Amniotic stem cell (primary cell): ENCODE measurements at regions not wholly inside any gene's neighbourhood (a gene's known extent, or its start where the extent isn't known, plus 50 kb on each side); places are given as distances from the start of the nearest gene placed in this dataset.
A peak's percentile ranks its signal among the peaks of the same experiment; 100 is the strongest.
"Not testable (repeated sequence)": the region's sequence is repeated elsewhere in the genome, so short reads cannot be mapped to it uniquely, and the experiment has no call there.

Experiments
- DNase-seq: peaks from one replicate; lab custom pipeline; 2025; lab: John Stamatoyannopoulos, UW

DNA sequence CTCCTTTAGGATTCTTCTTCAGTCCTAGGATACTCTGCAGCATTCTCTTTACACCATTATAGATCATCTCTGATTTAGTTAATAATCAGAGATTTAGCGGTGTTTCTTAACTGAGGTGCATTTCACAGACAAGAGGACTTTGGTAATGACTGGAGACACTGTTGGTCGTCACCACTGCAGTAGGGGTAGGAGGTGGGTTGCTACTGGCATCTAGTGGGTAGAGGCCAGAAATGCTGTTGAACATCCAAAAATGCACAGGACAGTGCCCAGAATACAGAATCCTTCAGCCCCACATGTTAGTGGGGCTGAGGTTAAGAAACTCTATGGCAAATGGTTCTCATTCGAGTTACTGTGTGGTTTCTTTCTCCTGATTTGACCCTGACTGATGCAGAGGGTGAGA is 80.4 kb upstream of the LMCD1 start:
- no peak for DNase-seq

DNA sequence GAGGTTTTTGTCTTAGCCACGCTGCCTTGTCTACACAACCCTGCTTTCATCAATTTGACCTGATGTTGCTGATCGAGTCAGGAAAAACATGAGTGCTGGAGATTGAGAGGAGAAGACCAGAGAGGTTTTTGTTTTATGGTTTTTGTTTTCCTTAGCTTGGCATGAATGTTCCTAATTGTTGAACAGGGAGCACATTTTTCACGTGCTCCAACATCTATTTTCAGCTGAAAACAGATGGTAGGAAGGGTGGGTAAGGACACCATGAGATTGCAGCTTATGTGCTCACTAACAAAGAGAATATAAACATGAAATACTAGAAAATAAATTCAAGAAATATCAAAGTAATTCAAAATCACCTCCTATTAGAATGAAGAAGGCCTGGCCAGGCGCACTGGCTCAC is 79.9 kb upstream of the LMCD1 start:
- DNase-seq = no peak

DNA sequence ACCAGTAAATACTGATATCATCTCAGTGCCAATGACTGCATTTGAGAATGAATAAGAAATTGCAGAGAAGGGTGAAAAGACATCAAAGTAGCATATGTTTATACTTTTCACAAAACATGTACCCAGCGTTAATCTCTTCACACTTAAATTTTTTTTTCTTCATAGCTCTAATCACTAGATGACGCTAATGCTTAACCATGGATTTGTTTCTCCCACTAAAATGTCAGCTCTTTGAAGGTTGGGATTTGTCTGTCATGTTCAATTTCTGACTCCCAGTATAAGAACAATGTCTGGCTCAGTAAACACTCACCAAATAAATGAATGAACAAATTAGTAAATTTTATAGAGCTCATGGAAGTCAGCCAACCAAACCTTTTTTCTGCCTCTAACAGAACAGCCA is 78.3 kb upstream of the LMCD1 start:
- DNase-seq = no peak

DNA sequence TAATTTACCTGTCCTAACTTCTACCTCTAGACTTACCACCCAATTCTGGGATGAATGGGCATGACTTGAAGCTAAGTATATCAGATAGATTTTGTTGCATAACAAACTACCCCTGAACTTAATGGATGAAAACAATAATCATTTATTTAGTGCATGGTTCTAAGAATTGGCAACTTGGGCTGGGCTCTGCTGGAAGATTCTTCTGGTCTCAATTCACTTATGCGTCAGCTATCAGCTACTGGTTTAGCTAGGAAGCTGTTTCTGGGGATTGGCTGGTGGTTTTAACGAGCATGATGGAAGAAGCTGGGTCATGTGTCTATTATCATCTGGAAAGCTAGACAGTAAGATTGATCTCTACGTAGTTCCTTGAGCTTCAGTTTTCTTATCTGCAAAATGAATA is 77.3 kb upstream of the LMCD1 start:
- DNase-seq = no peak

GRCh38 chr3:8436661-8437287 is 64.8 kb upstream of the LMCD1 start:
- no peak for DNase-seq

DNA sequence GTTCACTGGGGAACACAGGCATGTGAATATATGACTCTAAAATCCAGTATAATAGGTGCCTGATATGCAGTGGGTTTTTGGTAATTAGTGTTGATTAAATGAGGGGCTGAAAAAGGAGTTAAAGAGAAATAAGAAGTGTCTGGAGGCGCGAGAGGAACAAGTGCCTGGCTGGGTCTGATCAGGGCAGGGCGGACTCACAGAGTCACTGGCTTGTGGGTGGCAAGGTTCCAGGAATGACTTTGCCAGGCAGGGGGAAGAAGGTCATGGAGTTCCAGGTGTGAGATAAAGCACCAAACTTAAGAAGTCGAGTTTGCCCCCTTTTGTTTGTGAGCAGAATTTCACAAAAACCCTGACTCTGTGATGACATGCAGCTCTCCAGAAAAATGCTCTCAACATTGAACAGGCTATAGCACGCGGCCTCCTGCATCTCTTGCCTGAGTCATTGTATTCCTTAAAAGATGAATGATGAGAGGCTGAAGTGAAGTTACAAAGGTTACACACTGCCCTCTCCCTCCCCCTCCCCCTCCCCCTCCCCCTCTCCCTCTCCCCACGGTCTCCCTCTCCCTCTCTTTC is 63.0 kb upstream of the LMCD1 start:
- no peak for DNase-seq

DNA sequence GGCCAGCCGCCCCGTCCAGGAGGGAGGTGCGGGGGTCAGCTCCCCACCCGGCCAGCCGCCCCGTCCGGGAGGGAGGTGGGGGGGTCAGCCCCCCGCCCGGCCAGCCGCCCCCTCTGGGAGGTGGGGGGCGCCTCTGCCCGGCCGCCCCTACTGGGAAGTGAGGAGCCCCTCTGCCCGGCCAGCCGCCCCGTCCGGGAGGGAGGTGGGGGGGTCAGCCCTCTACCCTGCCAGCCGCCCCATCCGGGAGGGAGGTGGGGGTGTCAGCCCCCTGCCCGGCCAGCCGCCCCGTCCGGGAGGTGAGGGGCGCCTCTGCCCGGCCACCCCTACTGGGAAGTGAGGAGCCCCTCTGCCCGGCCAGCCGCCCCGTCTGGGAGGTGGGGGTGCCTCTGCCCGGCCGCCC is 61.5 kb upstream of the LMCD1 start:
- DNase-seq = not testable (repeated sequence)

GRCh38 chr3:8441969-8442559 is 59.6 kb upstream of the LMCD1 start:
- no peak for DNase-seq

DNA sequence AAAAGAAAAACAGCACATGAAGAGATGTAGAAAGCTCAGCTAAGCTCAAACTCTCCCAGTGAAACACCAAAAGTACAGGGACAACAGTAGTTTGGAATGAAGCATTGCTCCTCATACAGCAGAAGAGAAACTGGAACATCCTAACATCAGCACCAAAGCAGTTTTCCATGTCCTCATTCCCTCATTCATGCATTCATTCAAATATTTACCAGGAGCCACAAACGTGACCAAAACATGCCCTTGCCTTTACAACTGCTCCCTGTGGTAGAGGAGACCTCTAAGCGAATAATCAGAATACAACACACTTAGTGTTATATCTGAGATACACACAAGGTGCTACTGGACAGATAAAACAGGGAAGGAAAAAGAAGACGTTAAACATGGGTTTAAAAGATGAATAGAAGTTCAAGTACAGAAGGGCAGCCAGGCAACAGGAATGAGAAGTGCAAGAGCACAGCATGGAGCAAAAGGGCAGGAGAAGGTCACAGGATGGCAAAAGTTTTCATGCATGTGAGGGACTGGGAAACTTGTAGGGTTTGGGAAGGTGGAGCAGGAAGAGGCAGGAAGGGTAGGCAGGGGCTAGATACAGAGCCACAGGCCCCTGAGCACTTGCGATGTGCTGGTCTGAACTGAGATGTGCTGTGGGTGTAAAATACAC is 58.5 kb upstream of the LMCD1 start:
- no peak for DNase-seq

- peak; percentile 97 for DNase-seq
Measured at GRCh38 chr3:8443829-8444791, 57.5 kb upstream of the LMCD1 start.

DNA sequence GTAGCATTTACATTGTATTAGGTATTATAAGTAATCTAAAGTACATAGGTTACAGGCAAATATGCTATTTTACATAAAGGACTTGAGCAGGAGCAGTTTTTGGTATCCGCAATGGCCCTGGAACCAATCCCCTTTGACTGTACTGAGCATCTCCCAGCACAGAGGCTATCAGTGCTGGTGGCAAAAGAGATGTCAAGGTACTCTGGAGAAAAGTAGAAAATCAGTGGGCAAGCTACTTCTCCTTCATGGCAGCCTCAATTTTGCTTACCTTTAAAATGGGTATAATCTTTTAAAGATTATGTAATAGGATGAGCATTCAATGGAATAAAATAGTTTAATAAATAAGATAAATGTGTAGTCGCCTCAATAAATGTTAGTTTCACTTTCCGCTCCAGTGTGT is 56.7 kb upstream of the LMCD1 start:
- DNase-seq = no peak

DNA sequence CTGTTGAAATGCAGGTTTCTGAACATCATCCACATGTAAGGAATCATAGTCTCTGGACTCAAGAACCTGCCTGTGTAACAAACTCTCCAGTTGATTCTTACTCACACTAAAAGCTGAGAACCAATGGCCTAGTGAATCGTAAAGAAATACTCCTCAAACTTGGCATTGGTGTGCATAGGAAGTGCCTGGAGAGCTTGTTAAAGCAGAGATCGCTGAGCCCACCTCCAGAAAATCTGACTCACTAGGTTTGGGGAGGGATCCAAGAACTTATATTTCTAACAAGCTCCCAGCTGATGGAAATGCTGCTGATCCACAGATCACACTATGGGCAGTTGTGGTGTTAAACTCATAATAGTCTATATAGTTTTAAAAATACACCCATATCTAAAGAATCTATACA is 55.8 kb upstream of the LMCD1 start:
- peak; percentile 90 for DNase-seq

DNA sequence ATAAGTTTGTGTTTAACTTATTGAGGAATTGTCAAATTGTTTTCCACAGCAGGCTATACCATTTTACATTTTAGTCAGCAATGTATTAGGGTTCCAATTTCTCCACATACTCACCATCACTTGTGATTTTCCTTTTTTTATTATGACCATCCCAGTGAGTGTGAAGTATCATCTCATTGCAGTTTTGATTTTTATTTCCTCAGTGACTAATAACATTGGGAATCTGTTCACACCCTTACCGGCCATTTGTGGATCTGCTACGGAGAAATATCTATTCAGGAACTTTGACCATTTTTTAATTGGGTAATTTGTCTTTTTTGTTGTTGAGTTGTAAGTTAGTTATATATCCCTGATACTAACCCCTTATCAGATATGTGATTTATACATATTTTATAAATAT is 54.8 kb upstream of the LMCD1 start:
- no peak for DNase-seq

GRCh38 chr3:8450618-8451017 is 51.0 kb upstream of the LMCD1 start:
- no peak for DNase-seq

GRCh38 chr3:8451696-8452095 is 49.9 kb upstream of the LMCD1 start:
- DNase-seq = no peak
